ENCODE measurements at regions not wholly inside any gene's neighbourhood (a gene's known extent, or its start where the extent isn't known, plus 50 kb on each side); places are given as distances from the start of the nearest gene placed in this dataset.

DNA sequence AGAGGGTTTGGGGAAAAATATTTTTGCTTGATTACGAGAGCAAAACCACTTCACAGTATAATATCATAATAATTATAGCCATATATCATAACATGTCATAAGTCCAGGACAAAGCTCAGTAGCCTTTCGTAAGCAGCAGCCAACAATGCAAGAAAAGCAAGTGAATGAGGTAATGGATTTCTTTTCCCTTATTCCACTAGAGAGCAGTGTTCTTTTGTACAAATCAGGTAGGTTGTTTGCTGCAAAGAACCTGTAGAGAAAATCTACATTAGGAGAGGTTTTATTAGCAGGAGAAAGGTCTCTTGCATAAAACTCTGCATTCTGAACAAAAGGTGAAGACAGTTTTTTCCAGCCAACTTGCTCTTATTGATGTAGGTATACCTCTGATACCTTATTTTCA lies 1033.4 kb downstream of the TLE4 start:
- intact Hi-C loops (cut with DNase I), result no loop called here
- ATAC-seq, result no peak

DNA sequence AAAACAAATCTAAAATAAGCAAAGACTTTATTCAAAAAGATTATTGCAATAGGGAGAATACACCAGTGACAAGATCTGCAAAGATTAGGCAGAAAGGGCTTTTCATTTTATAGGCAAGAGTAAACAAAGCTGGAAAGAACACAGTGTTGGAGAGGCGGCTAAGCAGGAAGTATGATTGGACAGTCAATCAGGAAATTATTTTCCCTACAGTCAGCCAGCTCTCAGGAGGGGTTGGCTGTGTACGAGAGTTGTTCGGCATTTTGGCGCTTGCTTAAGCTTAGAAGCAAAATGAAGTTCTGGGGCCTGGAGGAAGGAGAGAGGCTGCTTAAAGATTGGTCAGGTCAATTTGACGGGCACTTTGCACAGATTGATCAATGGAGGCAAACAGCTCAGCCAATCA lies 1030.5 kb downstream of the TLE4 start:
- ATAC-seq, result no peak
- intact Hi-C loops (cut with DNase I), result no loop called here
- DNase-seq (ENCODE audit: low spot score), result no peak

More for the DNA sequence above, 1033.4 kb downstream of the TLE4 start:
- DNase-seq (ENCODE audit: low spot score), result no peak

DNA sequence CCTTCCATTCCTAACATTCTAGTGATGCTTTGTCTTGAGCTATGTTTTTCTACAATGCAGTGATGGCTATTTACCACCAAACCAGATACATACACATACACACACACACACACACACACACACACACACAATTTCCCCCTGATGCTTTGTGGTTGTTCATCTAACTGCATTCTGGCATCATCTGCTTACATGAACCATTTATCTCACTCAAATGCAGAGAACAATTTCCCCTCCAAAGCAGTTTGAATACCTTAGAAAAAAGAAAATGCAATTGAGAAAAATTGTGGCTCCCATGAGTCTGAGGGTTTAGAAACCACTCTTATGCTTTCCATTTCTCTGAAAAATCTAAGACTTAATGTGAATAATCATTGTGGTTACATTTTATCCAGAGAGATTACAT lies 1024.8 kb downstream of the TLE4 start:
- intact Hi-C loops (cut with DNase I), result no loop called here
- ATAC-seq (no peak), DNase-seq (ENCODE audit: low spot score) (no peak)

DNA sequence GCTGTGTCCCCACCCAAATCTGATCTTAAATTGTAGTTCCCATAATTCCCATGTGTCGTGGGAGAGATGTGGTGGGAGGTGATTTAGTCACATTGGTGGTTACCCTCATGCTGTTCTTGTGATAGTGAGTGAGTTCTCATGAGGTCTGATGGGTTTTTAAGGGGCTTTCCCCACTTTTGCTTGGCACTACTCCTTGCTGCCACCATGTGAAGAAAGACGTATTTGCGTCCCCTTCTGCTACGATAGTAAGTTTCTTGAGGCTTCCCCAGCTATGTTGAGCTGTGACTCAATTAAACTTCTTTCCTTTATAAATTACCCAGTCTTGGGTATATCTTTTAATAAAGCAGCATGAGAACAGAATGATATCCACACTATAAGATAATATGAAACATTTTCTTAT lies 1023.4 kb downstream of the TLE4 start:
- DNase-seq (ENCODE audit: low spot score) (no peak), ATAC-seq (no peak)
- intact Hi-C loops (cut with DNase I), result no loop called here

DNA sequence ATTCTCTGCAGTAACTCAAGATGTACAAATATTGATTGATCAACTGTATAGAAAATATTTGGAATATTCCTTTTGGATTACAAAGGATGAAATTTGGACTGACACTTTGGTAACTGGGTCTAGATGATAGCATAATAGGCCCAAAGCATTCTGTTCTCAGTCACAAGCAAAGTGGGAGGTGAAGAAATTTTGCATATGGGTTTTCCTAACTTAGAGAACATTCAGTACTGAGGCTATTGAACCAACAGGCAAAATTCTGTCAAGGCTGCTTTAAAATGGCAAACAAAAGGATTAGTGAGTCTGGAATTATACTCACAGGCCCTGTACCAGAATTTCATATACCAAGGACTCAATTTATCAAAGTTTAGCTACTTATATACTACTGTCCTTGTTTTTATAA lies 1020.6 kb downstream of the TLE4 start:
- ATAC-seq (no peak), DNase-seq (ENCODE audit: low spot score) (no peak)
- intact Hi-C loops (cut with DNase I), result no loop called here

DNA sequence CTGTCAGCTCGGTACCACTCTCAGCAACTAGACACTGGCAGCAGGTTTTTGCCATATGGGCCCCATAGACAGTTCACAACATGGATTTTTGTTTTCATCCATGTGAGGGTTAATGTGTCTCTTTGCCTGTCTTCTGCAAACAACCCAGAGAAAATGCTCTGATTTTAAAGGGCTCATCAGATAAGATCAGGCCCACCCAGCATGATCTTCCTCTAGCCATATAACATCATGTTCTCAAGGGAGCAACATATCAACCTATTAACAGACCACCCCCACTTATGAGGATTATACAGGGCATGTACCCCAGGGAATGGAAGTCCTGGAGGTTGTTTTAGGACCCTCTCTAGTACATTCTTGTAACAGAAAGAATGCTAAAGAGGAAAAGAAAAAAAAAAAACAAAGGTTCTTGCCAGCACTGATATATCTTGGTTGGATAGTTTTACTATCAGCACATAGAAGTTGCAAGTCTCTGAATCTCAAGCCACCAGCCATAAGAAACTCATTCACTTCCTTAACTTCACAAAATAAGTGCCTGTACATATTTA lies 1015.1 kb downstream of the TLE4 start:
- intact Hi-C loops (cut with DNase I), result no loop called here
- ATAC-seq (no peak), DNase-seq (ENCODE audit: low spot score) (no peak)

DNA sequence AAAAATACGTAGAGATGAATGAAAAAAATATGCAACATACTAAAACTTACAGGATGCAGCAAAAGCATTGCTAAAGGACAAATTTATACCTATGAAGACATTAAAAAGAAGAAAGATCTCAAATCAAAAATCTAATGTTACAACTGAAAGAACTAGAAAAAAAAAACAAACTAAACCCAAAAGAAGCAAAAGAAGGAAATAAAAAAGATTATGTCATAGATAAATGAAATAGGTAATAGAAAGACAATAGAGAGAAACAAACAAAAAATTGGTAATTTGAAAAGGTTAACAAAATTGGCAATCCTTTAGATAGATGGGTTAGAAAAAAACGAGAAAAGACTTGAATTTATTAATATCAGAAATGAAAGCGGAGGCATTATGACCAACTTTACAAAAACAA lies 1000.2 kb downstream of the TLE4 start:
- ATAC-seq (no peak), DNase-seq (ENCODE audit: low spot score) (no peak)
- intact Hi-C loops (cut with DNase I), result no loop called here

DNA sequence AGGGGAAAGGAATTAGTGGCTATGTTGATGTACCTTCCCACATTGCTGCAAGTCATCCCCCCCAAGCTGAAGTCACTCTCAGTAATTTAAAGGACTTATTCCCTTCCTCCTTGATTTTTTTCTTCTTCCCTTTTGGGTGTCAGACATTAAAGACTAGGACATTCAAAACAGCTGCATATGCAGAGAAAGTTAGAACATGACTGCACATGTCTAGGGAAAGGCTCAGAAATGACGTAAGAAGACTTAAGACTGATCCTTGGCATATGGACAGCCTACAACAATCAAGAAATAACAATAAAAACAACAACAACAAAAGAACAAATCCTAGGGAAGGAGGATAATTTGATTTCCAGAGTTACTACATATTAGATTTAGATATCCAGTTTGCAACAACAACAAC lies 997.5 kb downstream of the TLE4 start:
- ATAC-seq, result no peak
- intact Hi-C loops (cut with DNase I), result no loop called here
- no peak for DNase-seq (ENCODE audit: low spot score)

DNA sequence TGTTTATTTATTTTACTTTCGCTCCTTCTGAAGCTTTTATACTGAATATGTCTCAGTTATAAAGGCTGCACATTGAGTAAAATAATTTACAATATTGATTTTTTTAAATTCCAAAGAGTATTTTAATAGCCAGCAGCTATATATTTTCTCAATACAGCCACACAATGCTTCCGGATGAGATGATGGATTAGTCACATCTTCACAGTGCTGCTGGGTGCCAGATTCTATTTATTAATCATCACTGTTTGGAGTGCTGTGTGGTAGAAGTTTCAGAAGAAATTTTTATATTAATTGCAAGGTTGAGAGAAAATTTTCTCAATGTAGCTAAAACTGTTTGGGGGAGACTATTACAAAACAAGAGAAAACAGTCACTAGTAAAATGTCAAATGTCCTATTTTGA lies 989.8 kb downstream of the TLE4 start:
- DNase-seq (ENCODE audit: low spot score) (no peak), ATAC-seq (no peak)
- intact Hi-C loops (cut with DNase I), result no loop called here

DNA sequence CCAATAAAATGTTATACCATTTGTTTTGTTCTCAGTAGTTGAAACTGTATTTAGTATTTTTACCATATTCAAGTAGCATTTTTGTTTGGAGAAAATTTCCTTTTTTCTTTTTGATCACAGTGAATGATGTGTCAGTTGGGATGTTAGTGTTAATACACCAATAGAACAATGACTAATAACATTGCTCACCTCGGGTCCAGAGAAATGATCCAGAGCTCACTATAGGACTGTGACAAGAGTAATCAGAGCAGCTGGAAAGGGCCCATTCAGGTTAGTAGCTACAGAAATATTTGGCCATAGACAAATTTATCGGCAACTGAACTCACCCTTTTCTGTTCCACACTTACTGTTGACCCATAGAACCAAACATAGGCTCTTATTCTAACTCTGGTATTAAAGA lies 989.2 kb downstream of the TLE4 start:
- ATAC-seq (no peak), DNase-seq (ENCODE audit: low spot score) (no peak)
- intact Hi-C loops (cut with DNase I), result no loop called here

DNA sequence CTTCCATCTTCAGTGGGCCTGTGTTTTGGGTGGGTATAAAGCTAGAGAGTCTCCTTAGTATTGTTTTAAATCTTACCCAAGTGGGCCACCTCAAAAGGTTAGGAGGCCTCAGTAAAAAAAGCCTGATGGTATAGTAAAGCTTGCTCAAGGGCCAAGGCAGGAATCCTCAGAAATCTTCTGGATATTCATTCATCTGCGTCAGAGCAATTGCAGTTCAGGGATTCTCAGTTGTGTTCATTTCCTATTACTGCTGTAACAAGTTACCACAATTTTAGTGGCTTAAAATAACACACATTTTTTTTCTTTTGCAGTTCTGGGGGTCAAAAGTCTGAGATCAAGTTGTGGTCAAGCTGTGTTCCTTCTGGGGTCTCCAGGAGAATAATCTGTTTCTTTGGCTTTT lies 985.5 kb downstream of the TLE4 start:
- ATAC-seq (no peak), DNase-seq (ENCODE audit: low spot score) (no peak)
- intact Hi-C loops (cut with DNase I), result no loop called here

DNA sequence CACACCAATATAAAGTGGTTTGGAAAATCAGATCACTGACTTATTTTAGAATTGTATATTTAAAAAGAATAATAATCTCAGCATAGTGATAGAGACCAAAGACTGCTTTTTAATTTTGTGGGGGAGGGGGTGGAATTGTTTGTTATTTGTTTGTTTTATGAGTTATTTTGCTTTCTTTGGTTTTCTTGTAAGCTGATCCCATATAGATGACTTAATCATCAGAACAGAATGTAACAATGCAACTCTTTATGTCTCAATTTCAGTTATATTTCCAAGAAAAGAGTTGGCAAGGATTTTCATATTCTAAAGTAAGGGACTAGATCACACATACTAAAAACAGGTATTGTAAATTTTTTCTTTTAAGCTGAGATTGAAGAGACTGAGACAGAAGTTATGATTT lies 984.9 kb downstream of the TLE4 start:
- ATAC-seq (no peak), DNase-seq (ENCODE audit: low spot score) (no peak)
- intact Hi-C loops (cut with DNase I), result no loop called here

DNA sequence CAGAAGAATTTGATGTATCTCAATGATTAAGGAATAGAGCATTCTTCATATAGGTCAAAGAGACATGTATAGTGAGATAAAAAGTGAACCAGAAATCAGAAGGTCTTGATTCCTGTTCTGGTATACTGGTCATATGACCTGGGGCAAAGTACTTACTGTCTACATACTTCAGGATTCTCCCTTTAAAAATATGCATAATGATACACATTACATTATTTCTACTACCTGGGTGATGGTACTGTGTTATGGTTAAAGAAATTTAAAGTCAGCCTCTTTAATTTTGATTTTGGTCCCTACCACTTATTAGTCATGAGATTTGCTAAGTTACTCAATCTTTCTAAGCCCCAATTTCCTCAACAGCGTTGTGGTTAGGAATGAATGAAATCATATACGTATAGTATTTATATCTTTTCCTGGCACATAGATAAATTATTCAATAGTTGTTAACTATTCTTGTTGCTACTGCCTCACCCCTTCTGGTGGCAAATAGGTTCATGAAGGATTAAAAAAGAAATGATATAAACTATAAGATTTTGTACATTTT lies 984.1 kb downstream of the TLE4 start:
- DNase-seq (ENCODE audit: low spot score) (no peak), ATAC-seq (no peak)
- intact Hi-C loops (cut with DNase I), result no loop called here

DNA sequence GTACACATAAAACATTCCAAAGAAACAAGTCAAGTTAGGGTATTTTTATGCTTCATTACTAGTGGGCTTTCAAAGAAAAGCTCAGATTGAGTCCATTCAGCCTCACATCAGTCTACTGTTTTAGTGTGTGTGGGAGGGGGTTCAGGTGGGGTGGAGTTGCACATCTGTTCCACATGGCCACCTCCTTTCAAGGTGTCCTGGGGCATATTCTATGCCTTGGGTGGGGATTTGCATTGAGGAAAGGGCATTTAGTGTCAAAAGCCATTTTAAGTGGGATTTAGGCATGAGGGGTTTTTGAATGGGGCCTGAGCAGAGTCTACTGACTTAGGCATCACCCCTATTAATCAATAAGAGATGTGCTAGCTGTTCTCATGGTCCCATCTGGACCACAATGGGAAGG lies 983.1 kb downstream of the TLE4 start:
- DNase-seq (ENCODE audit: low spot score) (no peak), ATAC-seq (no peak)
- intact Hi-C loops (cut with DNase I), result no loop called here

DNA sequence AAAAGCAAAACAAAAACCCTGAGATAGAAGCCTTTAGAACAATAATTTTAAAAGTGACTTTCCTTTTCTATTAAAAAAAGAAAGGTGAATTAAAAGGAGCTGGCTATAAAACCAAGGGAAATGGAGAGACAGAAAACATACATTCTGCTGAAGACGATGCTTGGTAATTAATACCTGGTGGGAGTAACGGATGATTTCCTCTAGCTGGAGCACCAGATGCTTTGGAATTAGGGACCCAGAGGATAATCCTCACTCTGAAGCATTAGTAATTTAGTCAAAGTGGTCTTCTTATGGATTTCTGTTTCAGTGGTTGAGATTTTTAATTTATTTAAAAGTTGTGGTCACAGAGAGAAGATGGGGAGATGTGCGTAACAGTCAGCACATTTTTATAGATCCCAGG lies 982.5 kb downstream of the TLE4 start:
- no peak for DNase-seq (ENCODE audit: low spot score)
- intact Hi-C loops (cut with DNase I), result no loop called here
- no peak for ATAC-seq

DNA sequence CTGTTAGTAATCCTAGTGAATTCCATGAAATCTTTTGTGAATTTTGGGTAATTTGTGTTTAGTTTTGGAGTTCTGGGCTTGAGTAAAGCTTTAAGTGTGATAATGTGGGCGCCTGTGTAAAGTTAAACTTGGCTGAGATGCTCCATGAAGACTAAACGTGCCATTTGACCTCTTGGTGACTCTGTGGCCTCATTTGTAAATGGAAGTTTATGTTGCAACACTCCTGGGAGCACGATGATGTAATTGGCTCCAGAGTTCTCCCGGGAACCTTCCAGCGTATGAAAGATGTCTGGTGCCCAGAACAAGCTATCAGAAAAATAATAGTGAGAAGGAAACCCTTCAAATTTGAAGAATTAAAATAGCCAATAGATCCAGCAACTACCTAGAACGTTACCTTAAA lies 981.2 kb downstream of the TLE4 start:
- DNase-seq (ENCODE audit: low spot score) (no peak), ATAC-seq (peak; percentile 67)
- intact Hi-C loops (cut with DNase I), result no loop called here

DNA sequence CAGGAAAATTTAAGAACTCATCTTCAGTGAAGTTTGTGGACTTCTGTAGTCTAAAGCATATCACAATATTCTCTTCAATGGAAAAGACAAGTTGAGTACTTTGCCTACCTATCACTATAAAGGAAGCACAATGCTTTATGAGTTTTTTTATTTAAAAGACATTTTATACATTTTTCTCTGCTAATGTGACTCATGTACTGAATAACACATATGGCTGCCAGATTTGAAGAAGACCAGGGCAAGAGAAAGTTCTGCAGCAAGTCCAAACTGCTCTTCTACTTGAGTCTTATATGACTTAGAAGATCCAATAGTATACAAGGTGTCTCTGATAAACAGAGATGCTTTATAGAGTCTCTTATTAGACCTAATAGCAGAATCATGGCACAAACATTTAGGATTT lies 978.4 kb downstream of the TLE4 start:
- no peak for ATAC-seq
- intact Hi-C loops (cut with DNase I), result no loop called here

DNA sequence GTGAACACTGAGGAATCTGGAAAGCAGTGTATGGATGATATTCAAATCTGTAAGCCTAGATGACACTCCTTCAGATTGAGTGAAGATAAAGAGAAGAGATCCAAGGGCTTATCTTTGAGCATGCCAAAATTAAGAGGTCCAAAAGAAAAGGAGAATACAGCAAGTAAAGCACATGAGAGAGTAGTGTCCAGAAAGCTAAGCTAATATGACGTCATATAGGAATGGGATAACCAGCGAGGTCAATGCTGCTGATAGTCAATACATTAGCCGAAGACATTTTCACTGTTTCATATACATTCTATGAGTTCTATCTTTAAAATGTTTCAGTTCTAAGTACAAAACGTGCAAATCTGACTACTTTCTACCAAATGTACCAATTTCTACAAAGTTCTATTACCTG lies 975.8 kb downstream of the TLE4 start:
- no peak for ATAC-seq
- DNase-seq (ENCODE audit: low spot score), result no peak
- intact Hi-C loops (cut with DNase I), result no loop called here

More for the DNA sequence above, 978.4 kb downstream of the TLE4 start:
- no peak for DNase-seq (ENCODE audit: low spot score)

DNA sequence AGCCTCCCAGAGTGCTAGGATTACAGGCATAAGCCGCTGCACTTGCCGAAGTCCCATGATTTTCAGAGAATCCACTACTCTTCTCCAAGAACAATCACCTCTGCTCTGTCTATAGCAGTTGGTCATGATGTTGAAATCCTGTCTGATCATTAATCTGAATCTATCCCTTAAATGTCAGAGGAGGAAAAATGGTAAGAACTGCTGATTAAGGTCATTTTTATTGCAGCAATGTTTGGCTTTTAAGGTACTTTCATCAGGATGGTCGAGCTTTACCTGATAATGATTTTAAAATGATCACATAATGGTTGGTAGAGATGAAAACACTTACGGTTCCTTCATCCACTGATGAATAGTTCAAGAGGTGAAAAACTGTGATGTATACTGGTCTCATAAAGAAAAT lies 968.6 kb downstream of the TLE4 start:
- intact Hi-C loops (cut with DNase I), result no loop called here

DNA sequence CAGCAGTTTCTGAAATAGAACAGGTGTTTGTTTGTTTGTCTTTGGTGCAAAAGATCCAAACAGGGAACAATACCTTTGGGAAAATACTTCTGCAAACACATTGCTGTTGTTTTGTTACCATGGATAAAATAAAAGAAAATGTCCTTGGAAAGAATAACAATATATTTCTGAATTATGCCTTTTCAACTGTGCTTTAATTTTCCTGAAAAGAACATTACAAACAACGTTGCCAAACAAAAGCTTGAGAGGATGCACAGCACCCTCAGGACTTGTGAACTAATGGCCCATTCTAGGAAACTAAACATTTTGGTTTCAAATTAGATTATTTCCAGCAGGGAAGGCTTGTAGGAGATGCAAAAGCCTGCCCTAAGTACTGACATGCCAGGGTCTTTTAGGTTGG lies 967.2 kb downstream of the TLE4 start:
- ATAC-seq, result no peak
- no peak for DNase-seq (ENCODE audit: low spot score)
- intact Hi-C loops (cut with DNase I), result no loop called here

More for the DNA sequence above, 968.6 kb downstream of the TLE4 start:
- DNase-seq (ENCODE audit: low spot score), result no peak
- ATAC-seq, result no peak

DNA sequence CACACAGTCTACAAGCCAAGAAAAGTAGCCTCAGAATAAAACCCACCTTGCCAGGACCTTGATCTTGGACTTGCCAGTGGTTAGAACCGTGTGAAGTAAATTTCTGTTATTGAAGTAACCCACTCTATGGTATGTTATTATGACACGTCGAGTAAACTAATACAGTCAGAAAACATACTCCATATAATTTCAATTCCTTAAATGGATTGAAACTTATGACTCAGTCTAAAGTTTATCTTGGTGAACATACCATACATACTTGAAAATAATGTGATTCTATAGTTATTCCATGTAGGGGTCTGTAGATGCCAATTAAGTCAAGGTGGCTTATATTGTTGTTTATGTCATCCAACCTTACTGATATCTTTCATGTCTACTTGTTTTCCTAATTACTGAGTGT lies 950.7 kb downstream of the TLE4 start:
- no peak for ATAC-seq
- no peak for DNase-seq (ENCODE audit: low spot score)
- intact Hi-C loops (cut with DNase I), result no loop called here

DNA sequence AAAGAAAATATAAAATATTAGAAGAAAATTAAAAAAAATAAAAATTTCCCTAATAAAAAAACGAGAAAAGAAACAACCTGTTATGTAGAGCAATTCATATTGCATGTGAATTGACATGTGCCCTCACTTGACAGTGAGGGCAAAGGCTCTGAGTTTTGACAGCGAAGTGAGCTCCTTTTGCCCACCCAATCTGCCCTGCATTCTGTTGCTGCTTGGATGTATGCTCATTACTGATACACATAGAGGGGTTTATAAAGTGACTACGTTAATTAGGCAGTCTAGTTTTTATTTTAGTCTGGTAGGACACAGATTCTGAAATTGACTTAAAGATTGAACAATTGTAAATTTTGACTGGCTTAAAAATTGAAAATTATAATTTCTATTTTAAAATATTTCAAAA lies 949.4 kb downstream of the TLE4 start:
- intact Hi-C loops (cut with DNase I), result no loop called here
- DNase-seq (ENCODE audit: low spot score) (no peak), ATAC-seq (no peak)
